ENCODE measurements at regions not wholly inside any gene's neighbourhood (a gene's known extent, or its start where the extent isn't known, plus 50 kb on each side); places are given as distances from the start of the nearest gene placed in this dataset.

GRCh38 chr9:91155746-91156376, 205.9 kb downstream of the AUH start:
- DNase-seq (ENCODE audit: low read depth in 4 of 4, low spot score in 1 of 4), result no peak

DNA sequence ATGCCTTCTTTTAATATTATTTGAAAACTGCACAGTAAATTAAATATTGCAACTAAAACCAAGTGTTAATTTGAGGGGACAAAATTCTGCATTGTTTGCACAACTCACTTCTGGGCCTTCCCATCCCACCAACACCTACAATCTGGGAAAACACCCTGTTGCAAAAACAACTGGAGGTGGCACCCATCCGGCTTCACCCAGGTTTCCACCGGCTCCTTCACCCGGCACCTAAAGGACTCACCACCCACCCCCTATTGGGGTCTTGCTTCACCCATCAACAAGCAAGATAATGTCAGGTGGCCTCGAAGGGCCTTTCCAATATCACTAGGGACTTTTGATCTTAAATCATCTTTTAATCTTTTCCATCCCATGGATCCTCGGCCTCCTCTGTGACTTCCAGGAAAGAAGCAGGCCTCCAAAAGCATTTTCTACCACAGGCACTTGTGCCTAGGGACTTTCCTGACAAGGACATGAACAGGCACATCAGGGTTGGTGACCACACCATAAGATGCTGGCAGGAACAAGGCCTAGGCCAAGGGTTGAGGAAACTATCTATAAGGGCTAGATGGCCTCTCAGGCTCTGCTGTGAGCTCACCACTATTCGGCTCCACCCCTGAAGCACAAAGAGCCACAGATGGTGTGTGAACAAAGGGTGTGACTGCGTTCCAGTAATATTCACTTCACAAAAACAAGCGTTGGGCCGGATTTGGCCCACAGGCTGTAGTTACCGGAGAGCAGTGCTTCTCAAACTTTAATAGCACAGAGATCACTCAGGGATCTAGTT, 205.1 kb downstream of the AUH start:
- DNase-seq (ENCODE audit: low read depth in 4 of 4, low spot score in 1 of 4), result no peak

DNA sequence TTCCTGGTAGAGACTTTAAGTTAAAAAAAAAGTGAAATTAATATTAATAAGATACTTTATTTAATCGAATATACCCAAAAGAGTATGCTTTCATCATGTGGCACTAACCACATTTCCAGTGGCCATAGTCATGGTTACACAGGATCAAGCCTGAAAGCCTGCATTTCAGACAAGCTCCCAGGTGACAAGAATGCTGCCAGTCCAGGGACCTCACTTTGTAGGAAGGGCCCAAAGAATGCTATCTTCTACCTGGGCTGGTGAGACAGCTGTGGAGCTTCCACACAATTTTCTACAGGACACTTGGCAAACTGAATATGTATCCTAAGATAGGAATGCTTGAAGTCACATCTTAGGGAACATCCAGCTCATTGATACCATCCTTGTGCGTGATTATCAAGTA, 203.8 kb downstream of the AUH start:
- no peak for DNase-seq (ENCODE audit: low read depth in 4 of 4, low spot score in 1 of 4)

GRCh38 chr9:91158286-91158685, 203.4 kb downstream of the AUH start:
- DNase-seq (ENCODE audit: low read depth in 4 of 4, low spot score in 1 of 4), result no peak

- no peak for DNase-seq (ENCODE audit: low read depth in 4 of 4, low spot score in 1 of 4)
Observed at GRCh38 chr9:91158946-91159345, 202.8 kb downstream of the AUH start.

GRCh38 chr9:91159664-91160121, 202.0 kb downstream of the AUH start:
- DNase-seq (ENCODE audit: low read depth in 4 of 4, low spot score in 1 of 4), result no peak

GRCh38 chr9:91160181-91160580, 201.5 kb downstream of the AUH start:
- no peak for DNase-seq (ENCODE audit: low read depth in 4 of 4, low spot score in 1 of 4)

DNA sequence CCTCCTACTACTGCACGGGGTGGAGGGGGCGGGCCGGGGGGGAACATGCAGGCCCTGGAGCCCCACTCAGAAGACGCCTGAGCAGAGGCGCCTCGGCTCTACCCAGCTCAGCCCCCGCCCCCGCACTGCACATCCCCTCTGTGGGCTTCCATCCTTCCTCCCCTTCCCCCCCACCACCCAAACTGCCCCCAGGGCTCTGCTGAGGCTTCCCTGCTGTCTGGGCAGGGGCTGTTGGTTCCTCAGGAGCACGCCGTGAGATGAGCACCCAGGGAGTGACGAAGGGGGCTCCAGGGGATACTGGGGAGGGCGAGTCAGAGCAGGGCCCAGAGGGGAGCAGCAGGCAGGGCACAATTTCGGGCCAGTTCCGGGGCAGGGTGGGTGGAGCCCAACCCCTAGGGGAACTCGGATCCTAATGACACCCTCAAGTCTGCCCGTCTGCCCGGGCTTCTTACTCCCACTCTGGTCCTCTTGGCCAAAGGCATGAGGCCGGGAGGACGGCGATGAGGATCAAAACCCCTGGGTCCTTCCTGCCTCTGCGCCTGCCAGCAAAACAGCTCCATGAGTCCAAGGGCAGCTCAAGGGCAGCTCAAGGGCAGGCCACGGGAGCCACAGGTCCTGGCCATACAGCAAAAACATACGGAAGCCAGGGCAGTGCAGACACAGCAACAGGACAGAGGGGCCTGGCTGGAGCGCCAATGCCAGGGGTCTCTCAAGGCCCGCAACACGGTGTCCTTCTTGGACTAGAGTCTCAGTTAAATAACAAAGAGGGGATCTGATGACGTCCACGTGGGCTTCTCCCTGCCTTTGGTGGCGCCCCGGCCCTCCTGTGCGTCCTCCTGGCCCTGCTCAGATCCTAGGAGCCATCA, 200.9 kb downstream of the AUH start:
- no peak for DNase-seq (ENCODE audit: low read depth in 4 of 4, low spot score in 1 of 4)

DNA sequence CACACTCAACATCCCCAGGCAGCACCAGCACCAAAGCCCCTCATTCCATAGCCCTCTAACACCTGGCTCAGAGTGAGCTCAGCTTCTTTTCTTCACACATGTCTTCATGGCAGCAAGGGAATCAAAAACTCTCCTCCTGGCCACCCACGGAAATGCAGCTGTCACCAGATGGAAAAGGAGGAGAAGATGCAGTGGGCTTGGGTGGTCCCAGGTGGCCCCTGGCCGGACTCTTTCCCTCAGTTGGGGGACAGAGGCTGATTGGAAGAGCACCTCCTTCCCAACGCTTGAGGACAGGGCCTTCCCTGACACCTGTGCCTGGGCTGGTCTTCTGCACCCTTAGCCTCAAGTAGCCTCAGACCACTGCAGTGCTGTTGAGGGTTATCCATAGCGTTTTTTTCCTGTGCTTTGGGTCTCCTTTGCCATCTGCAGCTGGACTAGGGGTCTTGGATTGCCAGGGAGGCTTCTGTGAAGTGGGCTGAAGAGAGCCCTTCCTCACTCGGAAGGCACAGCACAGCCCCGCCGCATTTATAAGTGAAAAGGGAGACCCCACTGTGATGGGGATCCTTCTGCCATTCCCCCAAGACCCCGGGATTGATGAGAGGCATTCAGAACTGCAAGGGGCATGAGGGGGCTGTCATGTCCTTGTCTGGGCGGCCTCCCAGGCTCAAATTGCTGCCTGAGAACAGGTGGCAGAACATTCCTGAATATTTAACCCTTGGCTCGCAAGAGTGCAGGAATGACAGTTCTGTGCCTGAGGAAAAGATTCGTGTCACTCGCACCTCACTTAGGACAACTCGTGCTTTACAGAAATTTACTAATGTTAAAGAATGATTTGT, 200.0 kb downstream of the AUH start:
- DNase-seq (ENCODE audit: low read depth in 4 of 4, low spot score in 1 of 4), result no peak

- DNase-seq (ENCODE audit: low read depth in 4 of 4, low spot score in 1 of 4), result no peak
Observed at GRCh38 chr9:91162311-91162710, 199.4 kb downstream of the AUH start.

- DNase-seq (ENCODE audit: low read depth in 4 of 4, low spot score in 1 of 4), result peak in 1 of 4 experiments; percentile 53
Observed at GRCh38 chr9:91162784-91163443, 198.8 kb downstream of the AUH start.

- DNase-seq (ENCODE audit: low read depth in 4 of 4, low spot score in 1 of 4), result no peak
Observed at GRCh38 chr9:91163444-91163772, 198.3 kb downstream of the AUH start.

- DNase-seq (ENCODE audit: low read depth in 4 of 4, low spot score in 1 of 4), result no peak
Observed at GRCh38 chr9:91163773-91164471, 197.8 kb downstream of the AUH start.
